ENCODE measurements at regions not wholly inside any gene's neighbourhood (a gene's known extent, or its start where the extent isn't known, plus 50 kb on each side); places are given as distances from the start of the nearest gene placed in this dataset.

GRCh38 chr7:127513311-127513710, 72.1 kb downstream of the GCC1 start:
- H3K27me3 ChIP-seq, result peaks cover 20% of the 10 kb centered on the region
- H3K4me3 ChIP-seq, result no peak overlapping the region
- H3K27ac ChIP-seq, result no peak overlapping the region
- H3K36me3 ChIP-seq, result no peaks in the 10 kb centered on the region
- no peak for TF ChIP-seq CTCF (IDR thresholded peaks at IDR 0.05; ENCODE audit: low read depth, low read length)
- no peak for DNase-seq (ENCODE audit: low read depth in 1 of 2, low spot score in 1 of 2)
- no peaks in the 10 kb centered on the region for H3K9me3 ChIP-seq (ENCODE audit: low read depth)
- H3K4me1 ChIP-seq (ENCODE audit: low read depth), result no peaks in the 10 kb centered on the region

- DNase-seq (ENCODE audit: low read depth in 1 of 2, low spot score in 1 of 2), result no peak
Observed at GRCh38 chr7:127512663-127513062, 72.7 kb downstream of the GCC1 start.

GRCh38 chr7:127504715-127505114, 80.7 kb downstream of the GCC1 start:
- no peak overlapping the region for H3K4me3 ChIP-seq
- H3K4me1 ChIP-seq (ENCODE audit: low read depth), result no peaks in the 10 kb centered on the region
- DNase-seq (ENCODE audit: low read depth in 1 of 2, low spot score in 1 of 2), result peak; percentile 23 to 44
- no peaks in the 10 kb centered on the region for H3K36me3 ChIP-seq
- no peak overlapping the region for H3K27ac ChIP-seq
- peak; percentile 56 for TF ChIP-seq CTCF (IDR thresholded peaks at IDR 0.05; ENCODE audit: low read depth, low read length)
- H3K9me3 ChIP-seq (ENCODE audit: low read depth), result no peaks in the 10 kb centered on the region
- no peaks in the 10 kb centered on the region for H3K27me3 ChIP-seq

More at GRCh38 chr7:127512663-127513062, 72.7 kb downstream of the GCC1 start:
- Histone ChIP-seq H3K9me3 (ENCODE audit: low read depth) (no peaks in the 10 kb centered on the region), H3K27me3 (peaks cover 17% of the 10 kb centered on the region), H3K4me3 (no peak overlapping the region), H3K27ac (no peak overlapping the region), H3K36me3 (no peaks in the 10 kb centered on the region), H3K4me1 (ENCODE audit: low read depth) (no peaks in the 10 kb centered on the region)
- no peak for TF ChIP-seq CTCF (IDR thresholded peaks at IDR 0.05; ENCODE audit: low read depth, low read length)

- H3K4me3 ChIP-seq, result no peak overlapping the region
- TF ChIP-seq CTCF (IDR thresholded peaks at IDR 0.05; ENCODE audit: low read depth, low read length), result no peak
- no peaks in the 10 kb centered on the region for H3K9me3 ChIP-seq (ENCODE audit: low read depth)
- no peaks in the 10 kb centered on the region for H3K36me3 ChIP-seq
- peaks cover 5% of the 10 kb centered on the region for H3K27me3 ChIP-seq
- no peak overlapping the region for H3K27ac ChIP-seq
- DNase-seq (ENCODE audit: low read depth in 1 of 2, low spot score in 1 of 2), result no peak
- no peaks in the 10 kb centered on the region for H3K4me1 ChIP-seq (ENCODE audit: low read depth)
Observed at GRCh38 chr7:127501817-127502216, 83.6 kb downstream of the GCC1 start.

- H3K9me3 ChIP-seq (ENCODE audit: low read depth), result no peaks in the 10 kb centered on the region
- no peaks in the 10 kb centered on the region for H3K4me1 ChIP-seq (ENCODE audit: low read depth)
- no peaks in the 10 kb centered on the region for H3K27me3 ChIP-seq
- H3K4me3 ChIP-seq, result no peak overlapping the region
- DNase-seq (ENCODE audit: low read depth in 1 of 2, low spot score in 1 of 2), result no peak
- TF ChIP-seq CTCF (IDR thresholded peaks at IDR 0.05; ENCODE audit: low read depth, low read length), result no peak
- no peak overlapping the region for H3K27ac ChIP-seq
- no peaks in the 10 kb centered on the region for H3K36me3 ChIP-seq
Observed at GRCh38 chr7:127487381-127487780, 94.9 kb upstream of the ZNF800 start.

- no peak for TF ChIP-seq CTCF (IDR thresholded peaks at IDR 0.05; ENCODE audit: low read depth, low read length)
- Histone ChIP-seq H3K36me3 (no peaks in the 10 kb centered on the region), H3K27ac (no peak overlapping the region), H3K4me1 (ENCODE audit: low read depth) (no peaks in the 10 kb centered on the region), H3K27me3 (no peaks in the 10 kb centered on the region), H3K9me3 (ENCODE audit: low read depth) (no peaks in the 10 kb centered on the region), H3K4me3 (no peak overlapping the region)
- DNase-seq (ENCODE audit: low read depth in 1 of 2, low spot score in 1 of 2), result no peak
Observed at GRCh38 chr7:127486654-127487053, 94.1 kb upstream of the ZNF800 start.
